DMS79 treated with DMSO at 0.1 percent for 48 hours (cell line): ENCODE measurements at regions not wholly inside any gene's neighbourhood (a gene's known extent, or its start where the extent isn't known, plus 50 kb on each side); places are given as distances from the start of the nearest gene placed in this dataset.
"Not testable (repeated sequence)": the region's sequence is repeated elsewhere in the genome, so short reads cannot be mapped to it uniquely, and the experiment has no call there.

Source experiments
- DNase-seq: peaks from one replicate; lab custom pipeline; 2025; lab: John Stamatoyannopoulos, UW

DNA sequence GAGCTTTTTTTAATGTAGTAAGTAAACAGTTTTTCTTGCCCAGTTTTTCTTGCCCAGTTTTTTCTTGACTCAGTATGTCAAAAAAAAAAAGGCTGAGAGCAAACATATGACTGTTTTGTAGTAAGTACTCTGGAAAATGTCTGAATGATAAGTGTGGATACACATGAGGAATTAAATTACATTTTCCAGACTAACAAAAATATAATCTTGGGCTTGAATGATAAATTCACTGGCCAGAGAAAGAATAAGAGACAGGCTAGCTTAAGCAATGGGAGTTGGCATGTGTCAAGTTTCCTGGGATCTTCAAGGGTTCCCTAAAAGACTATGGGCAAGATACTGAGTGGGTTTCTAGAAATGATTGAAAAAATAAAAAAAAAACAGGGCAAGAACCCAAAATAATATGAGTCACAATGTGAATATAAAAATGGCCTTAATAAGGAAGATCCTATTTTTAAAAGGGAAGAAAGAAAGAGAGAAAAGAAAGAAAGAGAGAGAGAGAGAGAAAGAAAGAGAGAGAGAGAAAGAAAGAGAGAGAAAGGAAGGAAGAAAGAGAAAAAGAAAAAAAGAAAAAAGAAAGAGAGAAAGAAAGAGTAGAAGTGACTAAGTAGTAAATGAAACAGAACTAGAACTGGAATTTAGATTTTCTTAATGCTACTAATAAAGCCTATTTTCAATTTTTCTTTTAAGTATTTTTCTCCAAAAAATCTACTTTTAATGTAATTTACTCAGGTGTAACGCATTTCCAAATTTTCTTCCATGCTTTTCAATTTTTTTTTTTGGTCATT is 60.2 kb downstream of the TFPI2 start:
- no peak for DNase-seq

DNA sequence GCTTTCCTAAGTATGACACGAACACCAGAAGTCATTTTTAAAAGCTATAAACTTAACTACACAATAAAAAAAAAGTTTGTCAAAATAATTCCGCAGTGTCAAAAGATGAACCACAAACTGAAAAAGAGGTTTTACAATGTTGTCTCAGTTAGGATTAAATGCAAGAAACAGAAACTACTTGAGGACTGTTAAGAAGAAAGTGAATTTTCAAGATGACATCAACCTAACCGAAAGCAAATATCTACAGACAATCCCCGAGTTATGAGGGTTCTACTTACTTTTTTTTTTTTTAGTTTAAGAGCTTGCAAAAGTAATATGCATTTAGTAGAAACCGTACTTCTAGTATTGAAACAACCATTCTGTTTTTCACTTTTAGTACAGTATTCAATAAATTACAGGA is 62.3 kb downstream of the TFPI2 start:
- no peak for DNase-seq

DNA sequence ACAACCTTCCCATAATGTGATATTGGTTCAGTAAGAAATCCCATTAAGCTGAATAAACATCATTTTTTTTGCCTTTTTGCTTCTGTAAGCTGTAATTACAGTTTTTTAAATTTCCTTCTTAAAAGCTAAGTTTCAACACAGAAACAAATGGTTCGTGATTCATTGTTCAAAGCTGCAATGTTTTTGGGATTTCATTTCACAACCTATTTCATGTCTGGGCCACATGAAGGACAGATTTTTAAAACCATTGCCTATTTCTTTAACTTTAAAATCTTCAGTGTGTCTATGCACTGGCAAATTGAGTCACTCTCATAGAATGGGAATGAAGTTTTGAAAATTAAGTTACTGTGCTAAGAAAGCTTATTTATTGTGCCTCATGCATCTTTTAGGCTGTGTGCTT is 66.9 kb downstream of the TFPI2 start:
- no peak for DNase-seq

DNA sequence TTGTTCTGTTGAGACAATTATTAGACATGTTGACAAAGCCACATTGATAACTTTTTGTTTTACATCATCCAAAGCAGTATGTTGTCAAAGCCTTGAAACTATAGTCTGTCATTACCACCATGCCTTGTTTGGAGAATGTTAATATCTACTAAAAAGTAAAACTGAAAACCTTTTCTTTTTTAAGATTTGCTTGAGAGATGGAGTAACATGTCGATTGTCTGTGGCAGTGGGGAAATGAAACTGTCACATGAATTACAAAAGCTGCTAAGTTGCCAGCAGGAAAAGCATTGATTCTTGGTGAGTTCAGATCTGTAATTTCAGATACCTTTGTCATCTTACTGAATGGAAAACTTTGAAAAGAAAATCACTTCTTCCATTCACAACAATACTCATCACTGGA is 69.1 kb downstream of the TFPI2 start:
- DNase-seq = no peak

DNA sequence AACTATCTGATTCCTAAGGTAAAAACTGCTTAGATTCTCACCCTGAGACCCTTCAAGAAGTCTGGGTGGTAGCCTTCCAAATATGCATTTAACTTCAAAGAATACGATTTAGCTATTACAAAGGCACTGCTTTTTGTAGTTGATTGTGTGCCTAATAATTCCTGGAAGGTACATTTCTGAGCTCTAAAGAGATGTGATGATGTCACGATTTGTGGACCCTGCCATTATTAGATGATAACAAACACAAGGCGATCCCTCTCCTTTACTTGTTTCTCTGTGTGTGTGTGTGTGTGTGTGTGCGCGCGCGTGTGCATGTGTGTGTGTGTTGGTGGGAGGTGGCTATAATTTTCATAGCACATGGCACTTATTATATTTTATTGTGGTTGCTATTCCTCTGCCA is 70.9 kb downstream of the TFPI2 start:
- DNase-seq = no peak

DNA sequence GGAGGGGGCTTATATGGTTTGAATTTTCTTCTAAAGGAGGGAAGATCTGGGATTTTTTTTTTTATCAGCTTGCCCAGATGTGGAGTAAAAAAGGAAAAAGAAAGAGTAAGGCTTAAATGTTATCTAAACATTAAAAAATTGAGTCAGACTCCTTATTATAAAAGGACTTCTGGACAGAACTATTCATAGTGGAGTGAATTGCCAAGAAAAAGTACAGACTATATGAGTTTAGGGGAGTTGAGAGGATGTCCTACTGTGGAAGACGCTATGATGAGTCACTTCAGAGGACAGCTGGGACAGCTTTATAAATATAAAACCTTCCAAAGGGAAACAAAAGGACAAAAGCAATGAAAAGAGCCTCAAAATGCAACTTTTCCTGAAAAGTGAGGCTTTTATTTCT is 73.0 kb downstream of the TFPI2 start:
- no peak for DNase-seq

DNA sequence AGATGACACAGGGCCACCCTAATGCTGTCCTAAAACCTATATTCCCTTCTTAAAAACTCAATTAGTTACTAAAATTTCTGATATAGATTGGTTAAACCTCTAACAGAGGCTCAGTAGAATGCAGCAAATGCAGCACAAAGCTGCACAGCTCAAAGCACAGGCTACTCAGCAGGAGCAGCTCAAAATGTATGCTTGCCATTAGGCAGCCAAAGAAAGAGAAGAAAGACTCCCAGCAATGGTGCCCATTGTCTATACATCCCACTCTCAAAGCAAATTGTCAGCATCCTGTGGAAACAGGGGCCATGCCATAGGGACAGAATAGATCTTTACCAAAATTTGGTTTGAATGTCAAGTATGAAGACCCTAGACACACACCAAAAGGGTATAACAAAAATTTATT is 73.5 kb downstream of the TFPI2 start:
- DNase-seq = no peak

DNA sequence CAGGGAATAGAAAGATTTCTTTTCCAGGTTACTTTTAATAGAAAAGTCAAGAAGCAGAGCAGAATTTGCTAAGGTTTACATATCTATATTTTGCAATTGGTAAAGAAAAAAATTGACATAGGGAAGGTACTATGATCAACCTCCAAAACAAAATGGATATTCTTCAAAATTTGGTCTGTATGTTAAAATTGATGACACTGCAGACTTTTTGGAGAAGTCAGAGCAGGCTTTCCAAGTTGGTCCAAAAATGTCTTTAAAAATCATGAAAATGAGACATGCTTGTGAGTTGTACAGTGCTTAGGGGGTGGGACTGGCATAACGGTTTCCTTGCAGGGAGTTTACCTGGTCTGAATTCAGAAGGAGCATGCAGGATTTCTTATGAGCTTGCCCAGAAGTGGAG is 77.0 kb downstream of the TFPI2 start:
- no peak for DNase-seq

DNA sequence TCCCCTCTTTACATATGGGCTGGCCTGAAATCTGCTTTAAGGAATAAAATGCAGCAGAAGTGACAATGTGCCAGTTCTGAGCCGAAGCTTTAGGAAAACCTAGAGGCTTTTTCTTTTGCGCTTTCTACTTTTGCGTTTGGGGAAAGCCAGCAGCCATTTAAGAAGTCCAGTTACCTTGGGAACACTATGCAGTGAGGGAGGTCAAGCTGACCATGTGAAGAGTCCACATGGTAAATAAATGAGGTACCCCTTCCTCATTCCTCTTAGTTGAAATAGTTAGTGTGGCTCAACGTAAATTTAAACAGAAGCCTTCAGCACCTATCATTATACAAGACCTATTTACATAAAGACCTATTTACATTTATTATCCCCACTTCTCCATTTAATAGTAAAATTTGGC is 78.5 kb downstream of the TFPI2 start:
- no peak for DNase-seq

DNA sequence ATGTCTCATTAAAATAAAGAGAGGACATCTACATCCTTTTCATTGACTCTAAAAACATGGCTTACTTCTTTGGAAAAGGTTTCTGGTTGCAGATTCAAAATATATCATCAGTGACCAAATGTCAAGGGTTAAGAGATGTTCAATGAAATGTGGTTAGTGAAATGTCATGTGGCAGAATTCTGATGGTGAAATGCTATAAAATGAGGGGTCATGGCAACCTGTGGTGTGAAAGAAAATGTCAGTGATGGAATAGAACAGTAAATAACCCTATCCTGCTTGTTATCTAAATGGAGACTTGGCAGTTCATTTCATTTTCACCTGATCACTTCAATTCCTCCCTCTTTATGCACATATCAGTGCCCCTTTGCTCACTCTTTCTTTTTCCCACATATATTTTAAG is 79.4 kb downstream of the TFPI2 start:
- no peak for DNase-seq

DNA sequence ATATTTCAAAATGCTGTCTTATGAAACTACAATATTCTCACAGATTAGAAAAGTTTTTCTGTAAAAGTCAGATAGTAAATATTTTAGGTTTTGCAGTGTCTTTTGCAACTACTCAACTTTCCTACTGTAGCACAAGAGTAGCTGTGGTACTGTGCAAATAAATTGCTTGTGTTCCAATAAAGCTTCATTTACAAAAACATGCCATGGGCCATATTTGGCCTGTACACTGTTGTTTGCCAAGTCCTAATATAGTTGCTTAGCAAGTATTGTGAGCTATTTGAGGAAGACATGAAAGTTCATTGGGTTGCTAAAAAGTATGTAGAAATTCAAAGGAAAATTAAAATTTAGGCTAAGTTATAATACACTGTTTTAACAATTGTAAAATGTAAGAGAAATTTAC is 80.0 kb downstream of the TFPI2 start:
- no peak for DNase-seq

DNA sequence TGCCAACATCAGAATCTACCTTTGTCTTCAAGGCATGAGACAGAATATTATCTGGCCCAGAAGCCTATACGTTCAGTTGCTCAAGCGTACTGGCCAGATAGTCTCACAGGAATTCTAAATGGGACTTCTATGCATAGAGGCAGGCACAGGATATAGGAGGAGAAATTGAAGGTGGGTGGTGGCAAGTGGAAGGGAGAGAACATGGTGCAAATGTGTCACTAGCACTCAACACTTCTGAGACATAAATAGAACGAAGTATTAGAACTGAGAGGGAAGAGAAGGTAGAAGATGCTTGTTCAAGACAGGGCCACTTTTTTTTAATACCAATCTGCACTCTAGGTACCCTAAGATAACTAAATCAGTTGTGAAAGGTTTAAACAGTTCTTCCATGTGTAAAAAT is 85.8 kb downstream of the TFPI2 start:
- no peak for DNase-seq

DNA sequence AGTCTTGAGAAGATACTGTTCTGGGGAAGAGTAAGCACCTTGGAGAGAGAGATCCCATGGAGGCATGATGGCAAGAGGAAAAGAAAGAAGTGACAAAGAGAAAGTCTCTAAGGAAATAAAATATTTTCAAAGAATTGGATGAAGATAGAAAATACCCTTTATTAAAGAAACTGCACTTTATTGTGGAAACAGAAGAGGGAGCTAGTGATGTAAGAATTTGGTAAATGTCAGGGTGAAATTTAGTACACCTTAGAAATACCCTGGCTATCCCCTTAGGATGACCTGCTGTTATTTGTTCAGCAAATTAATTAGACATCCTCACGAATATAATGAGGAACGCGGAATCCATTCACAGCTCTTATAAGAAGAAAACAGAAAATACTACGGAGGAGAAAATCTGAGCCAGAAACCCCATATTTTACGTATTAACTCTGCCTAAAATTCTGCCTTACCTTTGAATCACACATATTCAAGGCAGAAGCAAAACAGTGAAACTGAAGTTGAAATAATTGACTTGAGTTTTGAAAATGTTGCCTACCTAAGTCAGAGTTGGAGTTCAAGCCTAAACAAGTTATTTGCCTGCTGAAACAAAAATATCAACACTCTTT is 90.7 kb downstream of the TFPI2 start:
- no peak for DNase-seq

DNA sequence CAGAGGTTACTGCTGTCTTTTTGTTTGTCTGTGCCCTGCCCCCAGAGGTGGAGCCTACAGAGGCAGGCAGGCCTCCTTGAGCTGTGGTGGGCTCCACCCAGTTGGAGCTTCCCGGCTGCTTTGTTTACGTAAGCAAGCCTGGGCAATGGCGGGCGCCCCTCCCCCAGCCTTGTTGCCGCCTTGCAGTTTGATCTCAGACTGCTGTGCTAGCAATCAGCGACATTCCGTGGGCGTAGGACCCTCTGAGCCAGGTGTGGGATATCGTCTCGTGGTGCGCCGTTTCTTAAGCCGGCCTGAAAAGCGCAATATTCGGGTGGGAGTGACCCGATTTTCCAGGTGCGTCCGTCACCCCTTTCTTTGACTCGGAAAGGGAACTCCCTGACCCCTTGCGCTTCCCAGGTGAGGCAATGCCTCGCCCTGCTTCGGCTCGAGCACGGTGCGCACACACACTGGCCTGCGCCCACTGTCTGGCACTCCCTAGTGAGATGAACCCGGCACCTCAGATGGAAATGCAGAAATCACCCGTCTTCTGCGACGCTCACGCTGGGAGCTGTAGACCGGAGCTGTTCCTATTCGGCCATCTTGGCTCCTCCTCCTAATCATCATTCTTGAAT is 97.4 kb downstream of the TFPI2 start:
- DNase-seq = not testable (repeated sequence)

DNA sequence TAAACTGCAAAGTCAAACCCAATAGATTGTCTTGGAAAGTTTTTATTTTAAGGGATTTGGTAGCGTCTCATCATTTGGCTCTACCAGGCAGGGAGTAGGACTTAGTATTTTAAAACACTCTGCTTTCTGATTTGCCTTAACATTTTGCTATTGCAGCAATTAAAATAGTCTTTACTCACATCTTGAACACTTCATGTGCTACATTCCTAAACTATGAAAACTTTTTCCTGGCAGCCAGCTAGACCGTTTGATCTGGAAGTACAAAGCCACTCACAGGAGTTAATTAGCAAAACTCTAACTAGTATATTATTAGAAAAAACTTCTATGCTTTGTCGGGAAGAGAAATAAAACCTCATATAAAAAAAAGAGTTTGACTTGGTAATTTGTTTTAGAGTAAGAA is 111.4 kb downstream of the TFPI2 start:
- DNase-seq = no peak

DNA sequence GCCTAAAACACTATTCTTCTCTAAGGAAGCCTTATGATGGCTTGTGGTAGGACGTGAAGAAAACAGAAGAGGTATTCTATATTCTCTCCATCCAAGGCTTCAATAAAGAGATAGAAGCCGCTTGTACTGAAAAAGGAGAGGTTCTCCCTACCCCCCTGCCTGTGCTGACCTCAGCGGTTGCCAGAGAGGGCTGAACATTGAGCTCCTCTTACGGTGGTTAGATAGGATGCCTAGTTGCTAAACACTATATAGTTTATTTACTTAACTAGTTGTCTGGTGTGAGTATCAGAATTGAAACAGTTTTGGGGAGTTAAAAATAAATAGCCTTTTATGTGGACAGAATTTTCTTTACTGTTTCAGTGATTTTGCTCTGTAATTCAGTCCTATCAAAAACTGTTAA is 112.2 kb downstream of the TFPI2 start:
- no peak for DNase-seq

DNA sequence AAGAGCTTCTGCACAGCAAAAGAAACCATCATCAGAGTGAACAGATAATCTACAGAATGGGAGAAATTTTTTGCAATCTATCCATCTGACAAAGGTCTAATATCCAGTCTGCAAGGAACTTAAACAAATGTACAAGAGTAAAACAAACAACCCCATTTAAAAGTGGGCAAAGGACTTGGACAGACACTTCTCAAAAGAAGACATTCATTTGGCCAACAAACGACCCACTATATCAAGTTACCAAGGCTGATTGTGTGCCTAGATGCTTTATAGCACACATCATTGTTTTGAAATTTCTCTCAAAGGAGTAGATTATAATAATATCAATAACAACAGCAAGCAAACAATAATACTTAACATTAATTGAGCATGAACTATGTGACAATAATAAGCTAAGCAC is 117.1 kb downstream of the TFPI2 start:
- DNase-seq = no peak

DNA sequence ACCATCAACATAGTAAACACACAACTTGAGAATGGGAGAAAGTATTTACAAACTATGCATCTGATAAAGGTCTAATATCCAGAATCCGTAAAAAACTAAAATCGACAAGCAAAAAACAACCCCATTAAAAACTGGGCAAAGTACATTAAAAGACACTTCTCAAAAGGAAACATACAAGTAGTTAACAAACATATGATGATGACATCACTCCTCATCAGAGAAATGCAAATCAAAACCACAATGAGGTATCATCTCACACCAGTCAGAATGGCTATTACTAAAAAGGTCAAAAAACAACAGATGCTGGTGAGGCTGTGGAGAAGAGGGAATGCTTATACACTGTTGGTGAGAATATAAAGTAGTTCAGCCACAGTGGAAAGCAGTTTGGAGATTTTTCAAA is 125.1 kb downstream of the TFPI2 start:
- no peak for DNase-seq

DNA sequence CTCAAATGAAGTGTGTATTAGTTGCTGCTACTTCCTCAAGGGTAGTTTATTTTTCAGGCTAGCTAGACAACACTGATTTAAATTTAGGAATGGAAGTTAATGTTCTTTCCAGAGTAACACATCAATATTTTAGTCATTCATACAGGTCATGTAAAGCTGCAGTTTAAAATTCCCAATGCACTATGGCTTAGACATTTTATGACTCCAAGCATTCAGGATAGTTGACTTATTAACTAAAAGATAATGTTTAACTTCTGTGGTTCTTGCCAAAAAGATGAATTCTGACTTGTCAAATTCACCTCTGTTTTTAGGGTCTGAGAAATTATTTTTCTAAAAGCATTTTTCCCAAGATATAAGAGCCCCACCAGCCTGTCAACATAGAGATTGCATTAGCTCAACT is 131.9 kb downstream of the TFPI2 start:
- DNase-seq = no peak

DNA sequence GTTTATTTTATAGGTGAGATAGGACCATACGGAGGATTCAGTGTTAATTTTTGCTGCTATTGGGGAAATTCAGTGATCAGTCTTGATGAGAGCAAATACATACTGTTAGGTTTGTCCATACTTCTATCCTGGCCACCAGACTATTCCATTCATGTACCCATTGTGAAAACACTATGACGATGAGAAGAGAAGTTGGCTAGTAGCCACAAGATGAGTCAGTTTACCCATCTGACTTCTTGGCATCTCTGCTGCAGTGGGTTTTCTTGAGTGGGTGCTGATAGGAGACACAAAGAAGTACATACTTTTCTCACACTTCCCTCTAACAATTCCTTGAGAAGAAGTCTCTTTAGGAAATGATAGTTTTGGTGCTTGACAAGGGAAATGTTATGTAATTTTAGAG is 133.1 kb downstream of the TFPI2 start:
- no peak for DNase-seq

DNA sequence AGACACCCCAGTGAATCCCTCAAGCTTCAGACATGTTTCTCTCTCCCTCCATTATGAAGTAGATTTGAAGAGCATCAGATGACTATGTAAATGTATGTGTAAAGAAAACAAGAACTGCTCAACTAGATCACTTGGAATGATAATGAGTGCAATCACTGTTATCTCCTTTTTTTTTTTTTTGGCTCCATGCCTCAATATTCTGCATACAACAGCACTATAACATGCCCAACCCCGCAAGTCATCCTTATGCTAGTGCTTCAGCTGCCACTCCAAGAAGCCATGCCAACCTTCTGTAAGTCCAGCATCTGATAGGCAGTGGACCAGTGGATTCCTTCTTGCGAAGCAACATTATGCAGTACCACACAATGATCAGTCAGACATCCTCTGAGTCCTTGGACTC is 133.7 kb downstream of the TFPI2 start:
- no peak for DNase-seq

DNA sequence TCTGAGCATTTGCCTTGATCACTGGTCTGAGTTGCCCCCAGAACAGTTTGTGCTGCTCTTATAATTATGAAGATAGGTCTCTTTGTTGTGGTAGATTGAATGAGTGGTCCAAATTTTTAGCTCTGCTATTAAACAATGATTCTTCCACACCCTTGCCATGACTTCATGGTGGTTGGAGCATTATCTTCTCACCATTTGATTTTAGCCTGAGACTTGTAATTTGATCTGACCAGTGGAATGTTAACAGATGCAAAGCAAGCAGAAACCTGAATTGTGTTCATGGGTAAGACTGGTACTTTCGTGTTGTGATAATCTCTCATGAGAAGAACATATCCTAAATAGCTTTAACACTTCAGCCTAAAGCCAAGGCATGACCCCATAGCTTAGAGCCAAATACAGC is 139.1 kb downstream of the TFPI2 start:
- no peak for DNase-seq

DNA sequence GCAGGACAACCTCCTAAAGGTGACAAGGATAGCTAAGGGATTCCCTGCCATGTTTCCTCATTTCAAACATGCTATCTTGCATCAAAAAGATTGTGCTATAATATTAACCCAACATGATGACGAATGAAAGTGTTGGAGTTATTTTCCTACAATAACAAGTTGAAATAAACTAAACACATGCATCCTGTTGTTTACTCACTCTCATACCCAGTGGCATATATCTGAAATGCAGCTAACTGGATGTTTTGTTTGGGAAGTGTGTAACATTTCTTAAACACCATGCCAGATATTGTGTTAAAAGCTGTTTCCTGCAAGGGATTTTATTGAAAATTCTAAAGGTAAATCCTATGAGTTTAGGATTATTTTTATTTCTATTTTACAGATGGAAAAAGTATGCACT is 139.6 kb downstream of the TFPI2 start:
- DNase-seq = no peak

DNA sequence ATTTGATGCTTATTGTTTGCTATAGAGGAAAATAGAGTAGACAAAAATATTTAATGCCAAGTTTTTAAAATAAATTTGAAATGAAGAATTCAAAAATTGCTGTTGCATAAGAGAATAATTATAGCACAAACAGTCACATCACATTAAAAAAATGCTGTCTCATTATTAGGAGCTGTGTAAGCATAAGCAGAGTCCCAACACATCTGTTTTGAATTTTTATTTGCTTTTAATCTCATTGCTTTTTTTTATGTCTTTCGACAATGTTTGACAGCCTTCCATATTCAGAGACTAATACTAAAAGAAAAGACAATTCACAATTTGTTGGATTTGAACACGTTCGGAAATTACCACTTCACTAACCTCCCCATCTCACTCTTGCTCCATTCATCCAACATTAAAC is 143.5 kb downstream of the TFPI2 start:
- no peak for DNase-seq
